ENCODE measurements at regions not wholly inside any gene's neighbourhood (a gene's known extent, or its start where the extent isn't known, plus 50 kb on each side); places are given as distances from the start of the nearest gene placed in this dataset.

- no peaks in the 10 kb centered on the region for H3K4me1 ChIP-seq (ENCODE audit: control insufficient read depth, insufficient read depth, low read length)
Observed at GRCh38 chr10:47060993-47061500, 149.8 kb downstream of the PTPN20 start.

More at GRCh38 chr10:47060993-47061500, 149.8 kb downstream of the PTPN20 start:
- Histone ChIP-seq H3K4me3 (ENCODE audit: low read depth, low read length) (no peak overlapping the region), H3K36me3 (ENCODE audit: control insufficient read depth in 2 of 2, insufficient read depth in 1 of 2, low read length in 2 of 2) (no peaks in the 10 kb centered on the region), H3K9me3 (ENCODE audit: control insufficient read depth, insufficient read depth, low read depth, low read length) (no peaks in the 10 kb centered on the region), H3K27ac (ENCODE audit: extremely low read depth, low read depth, low read length) (no peak overlapping the region)
- POLR2A ChIA-PET = interaction anchor here (1.5 kb wide), 1 partner anchor 106 kb away, joined by 3 read pairs; no protein-coding TSS in a partner anchor
- CTCF ChIA-PET = interaction anchor here (0.7 to 2.9 kb wide), 3 partner anchors 9 to 145 kb away, joined by 3 to 17 read pairs (median 4); no protein-coding TSS in a partner anchor
- TF ChIP-seq ZNF626 (tag by site-specific recombination; IDR thresholded peaks at IDR 0.05) (no peak), PRDM4 (tag by site-specific recombination; IDR thresholded peaks at IDR 0.05) (no peak), ZNF239 (tag by site-specific recombination; IDR thresholded peaks at IDR 0.05) (no peak), ZNF580 (tag by site-specific recombination; IDR thresholded peaks at IDR 0.05) (no peak), PRDM6 (tag by site-specific recombination; IDR thresholded peaks at IDR 0.05) (no peak), RBAK (tag by site-specific recombination; IDR thresholded peaks at IDR 0.05) (no peak), OSR2 (tag by site-specific recombination; IDR thresholded peaks at IDR 0.05) (no peak), ZNF664 (tag by site-specific recombination; IDR thresholded peaks at IDR 0.05) (no peak), ZNF518A (tag by site-specific recombination; conservative IDR thresholded peaks at IDR 0.05; ENCODE audit: low read depth) (no peak), ZBTB11 (tag by site-specific recombination; conservative IDR thresholded peaks at IDR 0.05; ENCODE audit: low read depth) (no peak), ZSCAN23 (tag by site-specific recombination; IDR thresholded peaks at IDR 0.05) (no peak), ZNF302 (tag by site-specific recombination; IDR thresholded peaks at IDR 0.05; ENCODE audit: low read depth) (no peak)

Data from HEK293 (cell line).